Thoracic aorta (tissue), 2 donors: ENCODE measurements at regions not wholly inside any gene's neighbourhood (a gene's known extent, or its start where the extent isn't known, plus 50 kb on each side); places are given as distances from the start of the nearest gene placed in this dataset.

ENCODE experiments used
- ATAC-seq: fragments of 150-250 bp; one replicate; pipeline ENCODE4 v1.8.0; 2017; ENCODE audit warnings: low read depth; ENCODE audit not compliant: insufficient number of reproducible peaks, low FRiP score
- DNase-seq: peaks from one replicate; pipeline ENCODE4 v3.0.0-alpha.2; 2020; ENCODE audit warnings: low spot score
- H3K27ac ChIP-seq, 2 donors: fragments of 200-600 bp; sonication (generic); 1 replicate in 1 of 2; 2 replicates in 1 of 2; pipeline ENCODE4 v1.5.1; 2016; ENCODE audit warnings: mild to moderate bottlenecking in 2 of 2, moderate library complexity in 2 of 2
- H3K27me3 ChIP-seq: fragments of 200-600 bp; sonication (generic); replicated peaks from 2 replicates; pipeline ENCODE4 v1.6.0; 2016; ENCODE audit warnings: mild to moderate bottlenecking; ENCODE audit not compliant: insufficient read depth
- H3K36me3 ChIP-seq: fragments of 200-600 bp; sonication (generic); one replicate; pipeline ENCODE4 v1.5.1; 2016
- H3K4me1 ChIP-seq, 2 donors: fragments of 200-600 bp; sonication (generic); 1 replicate in 1 of 2; 2 replicates in 1 of 2; pipeline versions ENCODE4 v1.5.1 to v1.6.0; 2016; ENCODE audit warnings: low read depth in 2 of 2, mild to moderate bottlenecking in 1 of 2; ENCODE audit not compliant: control insufficient read depth in 1 of 2
- H3K4me3 ChIP-seq: fragments of 200-600 bp; sonication (generic); 2 replicates; pipeline ENCODE4 v1.5.1; 2016; ENCODE audit warnings: mild to moderate bottlenecking
- H3K9me3 ChIP-seq: fragments of 200-600 bp; sonication (generic); 2 replicates; pipeline ENCODE4 v1.5.1; 2016
- TF ChIP-seq, protein P1 (sequence below): fragments of 200-600 bp; sonication (generic); IDR thresholded peaks from one replicate; pipeline ENCODE4 v1.5.1; 2019; ENCODE audit warnings: antibody characterized with exemption

DNA sequence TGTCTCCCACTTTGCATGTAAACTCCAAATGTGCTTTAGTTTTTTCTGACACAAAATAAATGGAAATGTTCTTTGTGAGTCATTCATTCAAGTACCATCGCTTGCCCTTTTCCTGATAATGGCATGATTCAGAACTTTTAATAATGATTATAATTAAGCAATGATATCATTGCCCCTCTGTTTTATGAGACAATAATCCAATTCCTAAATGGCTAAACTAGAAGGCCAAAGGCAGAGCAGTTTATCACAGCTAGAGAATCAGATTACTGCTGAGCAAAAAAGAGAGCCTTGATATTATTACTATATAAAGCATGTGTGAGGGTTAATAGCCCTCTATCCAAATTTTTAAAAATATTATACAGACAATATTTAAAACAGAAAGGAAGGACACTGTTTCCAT lies 484.2 kb upstream of the PTPRD start:
- TF ChIP-seq, protein P1, sequence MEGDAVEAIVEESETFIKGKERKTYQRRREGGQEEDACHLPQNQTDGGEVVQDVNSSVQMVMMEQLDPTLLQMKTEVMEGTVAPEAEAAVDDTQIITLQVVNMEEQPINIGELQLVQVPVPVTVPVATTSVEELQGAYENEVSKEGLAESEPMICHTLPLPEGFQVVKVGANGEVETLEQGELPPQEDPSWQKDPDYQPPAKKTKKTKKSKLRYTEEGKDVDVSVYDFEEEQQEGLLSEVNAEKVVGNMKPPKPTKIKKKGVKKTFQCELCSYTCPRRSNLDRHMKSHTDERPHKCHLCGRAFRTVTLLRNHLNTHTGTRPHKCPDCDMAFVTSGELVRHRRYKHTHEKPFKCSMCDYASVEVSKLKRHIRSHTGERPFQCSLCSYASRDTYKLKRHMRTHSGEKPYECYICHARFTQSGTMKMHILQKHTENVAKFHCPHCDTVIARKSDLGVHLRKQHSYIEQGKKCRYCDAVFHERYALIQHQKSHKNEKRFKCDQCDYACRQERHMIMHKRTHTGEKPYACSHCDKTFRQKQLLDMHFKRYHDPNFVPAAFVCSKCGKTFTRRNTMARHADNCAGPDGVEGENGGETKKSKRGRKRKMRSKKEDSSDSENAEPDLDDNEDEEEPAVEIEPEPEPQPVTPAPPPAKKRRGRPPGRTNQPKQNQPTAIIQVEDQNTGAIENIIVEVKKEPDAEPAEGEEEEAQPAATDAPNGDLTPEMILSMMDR: no peak

DNA sequence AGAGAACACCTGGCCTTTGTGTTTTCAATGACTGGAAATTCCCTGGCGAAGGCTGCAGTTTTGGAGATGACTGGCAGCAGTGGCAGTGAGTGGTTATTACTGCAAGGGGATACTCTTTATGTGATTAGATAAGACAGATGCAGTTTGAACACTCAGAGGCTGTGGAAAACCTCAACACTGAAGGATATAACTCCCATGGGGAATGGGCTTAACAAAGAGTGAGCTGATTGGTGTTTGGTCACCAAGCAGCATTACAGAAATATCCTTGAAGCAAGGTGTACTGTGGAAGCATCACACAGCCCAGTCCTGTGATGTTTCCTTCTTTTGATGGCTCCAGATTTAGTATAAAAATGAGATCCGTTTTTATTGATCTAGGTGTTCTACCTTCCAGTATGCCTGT lies 490.7 kb upstream of the PTPRD start:
- Histone ChIP-seq H3K4me1 (no peaks in the 10 kb centered on the region), H3K27me3 (no peaks in the 10 kb centered on the region), H3K27ac (no peak overlapping the region), H3K9me3 (no peaks in the 10 kb centered on the region), H3K4me3 (no peak overlapping the region), H3K36me3 (no peaks in the 10 kb centered on the region)
- TF ChIP-seq, protein P1: no peak
- DNase-seq: no peak
- ATAC-seq: no peak

More for the DNA sequence above, 484.2 kb upstream of the PTPRD start:
- Histone ChIP-seq H3K4me3 (no peak overlapping the region), H3K27ac (no peak overlapping the region), H3K36me3 (no peaks in the 10 kb centered on the region), H3K27me3 (no peaks in the 10 kb centered on the region), H3K4me1 (no peaks in the 10 kb centered on the region), H3K9me3 (no peaks in the 10 kb centered on the region)
- ATAC-seq: no peak
- no peak for DNase-seq

DNA sequence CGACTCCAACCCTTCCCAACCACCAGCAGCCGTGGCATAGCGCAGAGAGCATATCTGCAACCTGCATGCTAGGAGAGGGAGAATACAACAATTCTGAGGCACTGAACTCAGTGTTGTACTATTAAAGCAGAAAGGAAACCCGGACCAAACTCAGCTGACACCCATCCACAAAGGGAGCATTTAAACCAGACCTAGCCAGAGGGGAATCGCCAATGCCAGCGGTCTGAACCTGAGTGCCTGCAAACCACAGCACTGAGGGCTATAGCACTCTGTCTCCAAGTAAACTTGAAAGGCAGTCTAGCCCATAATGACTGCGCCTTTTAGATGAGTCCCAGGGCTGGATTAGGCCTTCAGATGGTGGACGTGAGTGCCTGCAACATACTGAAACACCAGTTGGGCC lies 494.4 kb upstream of the PTPRD start:
- Histone ChIP-seq H3K27ac (no peak overlapping the region), H3K27me3 (no peaks in the 10 kb centered on the region), H3K4me3 (no peak overlapping the region), H3K36me3 (no peaks in the 10 kb centered on the region), H3K4me1 (no peaks in the 10 kb centered on the region), H3K9me3 (no peaks in the 10 kb centered on the region)
- TF ChIP-seq, protein P1: no peak
- ATAC-seq (no peak), DNase-seq (no peak)

DNA sequence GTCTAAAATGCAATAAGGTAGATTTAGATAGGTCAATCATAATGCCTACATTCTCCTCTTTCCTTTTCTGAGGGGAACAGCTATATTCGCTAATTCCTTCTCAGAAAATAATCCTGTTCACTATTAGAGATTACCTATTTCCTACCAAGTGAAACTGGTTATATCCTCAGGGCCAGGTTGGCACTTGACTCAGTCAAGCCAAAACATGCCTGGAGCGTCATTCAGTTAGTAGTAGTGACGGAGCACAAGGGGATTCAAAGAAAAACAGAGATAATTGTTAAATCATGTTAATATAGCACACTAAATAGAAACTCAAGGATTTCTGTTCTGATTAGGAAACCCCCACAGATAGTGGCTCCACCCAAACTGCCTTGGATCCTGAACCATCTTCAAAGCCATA lies 515.4 kb upstream of the PTPRD start:
- H3K4me1 ChIP-seq: no peaks in the 10 kb centered on the region
- H3K27ac ChIP-seq: no peak overlapping the region
- ATAC-seq (no peak), DNase-seq (no peak)
- H3K36me3 ChIP-seq: no peaks in the 10 kb centered on the region
- no peak overlapping the region for H3K4me3 ChIP-seq
- no peaks in the 10 kb centered on the region for H3K27me3 ChIP-seq
- no peaks in the 10 kb centered on the region for H3K9me3 ChIP-seq
- TF ChIP-seq, protein P1: no peak

DNA sequence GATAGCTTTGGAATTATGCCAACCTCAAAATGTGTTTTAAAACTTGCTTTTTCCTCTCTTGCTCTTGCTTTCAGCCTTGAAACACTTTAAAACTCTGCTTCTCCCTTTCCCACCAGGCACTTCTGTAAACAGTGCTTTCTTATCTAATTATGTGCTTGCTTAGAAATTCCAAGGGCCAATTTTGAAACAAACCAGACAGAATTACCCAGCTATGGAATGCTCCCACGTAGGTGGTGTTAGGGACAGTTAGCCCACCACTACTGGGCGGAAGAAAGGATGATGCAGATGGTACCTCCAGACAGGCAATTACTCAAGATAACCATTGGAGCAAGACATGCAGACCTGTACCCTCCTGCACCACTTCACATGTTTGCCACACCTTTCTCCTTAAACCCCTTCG lies 523.0 kb upstream of the PTPRD start:
- H3K4me3 ChIP-seq: no peak overlapping the region
- H3K27me3 ChIP-seq: no peaks in the 10 kb centered on the region
- no peaks in the 10 kb centered on the region for H3K9me3 ChIP-seq
- no peaks in the 10 kb centered on the region for H3K36me3 ChIP-seq
- H3K27ac ChIP-seq: no peak overlapping the region
- TF ChIP-seq, protein P1: no peak
- ATAC-seq (no peak), DNase-seq (no peak)
- H3K4me1 ChIP-seq: no peaks in the 10 kb centered on the region
